ENCODE measurements at regions not wholly inside any gene's neighbourhood (a gene's known extent, or its start where the extent isn't known, plus 50 kb on each side); places are given as distances from the start of the nearest gene placed in this dataset.

- Mint-ChIP-seq H3K4me1 (ENCODE audit: unreplicated experiment) (peaks cover 59% of the 10 kb centered on the region), H3K9me3 (ENCODE audit: unreplicated experiment) (no peaks in the 10 kb centered on the region), H3K36me3 (ENCODE audit: unreplicated experiment) (no peaks in the 10 kb centered on the region), H3K4me3 (ENCODE audit: unreplicated experiment) (no peak overlapping the region), H3K27ac (ENCODE audit: unreplicated experiment) (peak overlapping the region; percentile 25), H3K27me3 (ENCODE audit: unreplicated experiment) (no peaks in the 10 kb centered on the region)
- no peak for DNase-seq (ENCODE audit: extremely low spot score, unreplicated experiment)
- no peak for TF ChIP-seq CTCF (IDR thresholded peaks at IDR 0.05)
Measured at GRCh38 chr2:188050726-188051125, 240.9 kb upstream of the GULP1 start.

- no peak for DNase-seq (ENCODE audit: extremely low spot score, unreplicated experiment)
- H3K9me3 Mint-ChIP-seq (ENCODE audit: unreplicated experiment) = no peaks in the 10 kb centered on the region
- H3K36me3 Mint-ChIP-seq (ENCODE audit: unreplicated experiment) = no peaks in the 10 kb centered on the region
- no peaks in the 10 kb centered on the region for H3K27me3 Mint-ChIP-seq (ENCODE audit: unreplicated experiment)
- no peak for TF ChIP-seq CTCF (IDR thresholded peaks at IDR 0.05)
- H3K27ac Mint-ChIP-seq (ENCODE audit: unreplicated experiment) = no peak overlapping the region
- peaks cover 50% of the 10 kb centered on the region for H3K4me1 Mint-ChIP-seq (ENCODE audit: unreplicated experiment)
- no peak overlapping the region for H3K4me3 Mint-ChIP-seq (ENCODE audit: unreplicated experiment)
Measured at GRCh38 chr2:188051706-188052105, 240.0 kb upstream of the GULP1 start.

GRCh38 chr2:188065386-188065785 lies 226.3 kb upstream of the GULP1 start:
- DNase-seq (ENCODE audit: extremely low spot score, unreplicated experiment) = no peak
- no peak overlapping the region for H3K27ac Mint-ChIP-seq (ENCODE audit: unreplicated experiment)
- H3K4me1 Mint-ChIP-seq (ENCODE audit: unreplicated experiment) = no peaks in the 10 kb centered on the region
- peaks cover 3% of the 10 kb centered on the region for H3K9me3 Mint-ChIP-seq (ENCODE audit: unreplicated experiment)
- no peaks in the 10 kb centered on the region for H3K27me3 Mint-ChIP-seq (ENCODE audit: unreplicated experiment)
- no peaks in the 10 kb centered on the region for H3K36me3 Mint-ChIP-seq (ENCODE audit: unreplicated experiment)
- no peak overlapping the region for H3K4me3 Mint-ChIP-seq (ENCODE audit: unreplicated experiment)
- no peak for TF ChIP-seq CTCF (IDR thresholded peaks at IDR 0.05)

- DNase-seq (ENCODE audit: extremely low spot score, unreplicated experiment) = no peak
- TF ChIP-seq CTCF (IDR thresholded peaks at IDR 0.05) = no peak
- Mint-ChIP-seq H3K9me3 (ENCODE audit: unreplicated experiment) (peaks cover 10% of the 10 kb centered on the region), H3K27ac (ENCODE audit: unreplicated experiment) (no peak overlapping the region), H3K27me3 (ENCODE audit: unreplicated experiment) (no peaks in the 10 kb centered on the region), H3K4me1 (ENCODE audit: unreplicated experiment) (no peaks in the 10 kb centered on the region), H3K4me3 (ENCODE audit: unreplicated experiment) (no peak overlapping the region), H3K36me3 (ENCODE audit: unreplicated experiment) (peaks cover 4% of the 10 kb centered on the region)
Measured at GRCh38 chr2:188068093-188068492, 223.6 kb upstream of the GULP1 start.

GRCh38 chr2:188076149-188077056 lies 215.3 kb upstream of the GULP1 start:
- Mint-ChIP-seq H3K27ac (ENCODE audit: unreplicated experiment) (no peak overlapping the region), H3K36me3 (ENCODE audit: unreplicated experiment) (peaks cover 7% of the 10 kb centered on the region), H3K4me1 (ENCODE audit: unreplicated experiment) (peaks cover 15% of the 10 kb centered on the region), H3K9me3 (ENCODE audit: unreplicated experiment) (peaks cover 18% of the 10 kb centered on the region), H3K4me3 (ENCODE audit: unreplicated experiment) (no peak overlapping the region), H3K27me3 (ENCODE audit: unreplicated experiment) (peaks cover 3% of the 10 kb centered on the region)
- TF ChIP-seq CTCF (IDR thresholded peaks at IDR 0.05) = no peak
- DNase-seq (ENCODE audit: extremely low spot score, unreplicated experiment) = no peak
